ACHN (cell line): ENCODE measurements at regions not wholly inside any gene's neighbourhood (a gene's known extent, or its start where the extent isn't known, plus 50 kb on each side); places are given as distances from the start of the nearest gene placed in this dataset.

Experiments used
- DNase-seq: peaks from one replicate; pipeline ENCODE4 v3.0.0-alpha.2; 2015
- in situ Hi-C: cut with HindIII; loops from 2 replicates; pipeline ENCODE4 v1.10.0; 2017; ENCODE audit warnings: low sequenced_read_pairs, low pct_ligation_motif_present, low pct_unique_long_range_greater_than_20kb

- in situ Hi-C loops: no loop called here
- DNase-seq: no peak
These were observed 149.7 kb downstream of the MRPL14 start for GRCh38 chr6:43977404-43978111.

- in situ Hi-C loops: no loop called here
- DNase-seq: no peak
These were observed 150.4 kb downstream of the MRPL14 start for GRCh38 chr6:43976706-43977403.

DNA sequence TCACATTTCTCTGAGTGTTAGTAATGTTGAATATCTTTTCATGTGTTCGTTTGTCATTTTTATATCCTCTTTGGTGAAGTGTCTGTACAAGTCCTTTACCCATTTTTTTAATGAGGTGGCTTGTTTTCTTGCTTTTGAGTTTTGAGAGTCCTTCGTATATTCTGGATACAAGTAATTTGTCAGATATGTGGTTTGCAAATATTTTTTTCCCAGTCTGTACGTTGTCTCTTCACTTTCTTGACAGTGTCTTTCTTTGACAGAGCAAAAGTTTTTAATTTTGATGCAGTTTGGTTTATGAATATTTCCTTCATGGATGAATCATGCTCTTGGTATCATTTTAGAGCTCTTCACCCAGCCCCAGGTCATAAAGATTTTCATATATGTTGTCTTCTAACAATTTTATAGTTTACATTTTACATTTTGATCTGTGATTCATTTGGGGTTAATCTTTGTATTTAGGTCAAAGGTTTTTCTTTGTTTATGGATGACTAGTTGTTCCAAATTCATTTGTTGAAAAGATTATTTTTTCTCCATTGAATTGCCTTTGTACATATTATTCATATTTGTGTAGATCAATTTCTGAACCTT is 152.5 kb downstream of the MRPL14 start:
- no peak for DNase-seq
- in situ Hi-C loops: no loop called here

DNA sequence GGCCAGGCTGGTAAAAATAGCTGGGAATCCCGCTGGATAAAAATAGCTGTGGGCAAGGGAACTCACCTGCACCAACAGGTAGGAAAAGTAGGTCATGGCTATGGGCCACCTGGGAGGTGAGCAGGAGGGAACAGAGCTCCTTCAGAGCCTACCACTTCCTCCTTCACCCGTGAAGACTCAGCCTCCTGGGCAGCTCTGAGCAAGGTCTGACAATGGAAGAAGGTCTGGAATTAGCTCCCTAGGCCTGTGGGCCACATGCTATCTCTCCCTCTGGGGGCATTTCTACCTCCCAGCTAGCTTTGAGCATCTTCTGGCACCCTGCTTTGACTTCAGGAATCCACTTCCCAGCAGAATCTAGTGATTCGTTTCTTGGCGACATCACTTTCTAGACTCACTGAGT is 153.9 kb downstream of the MRPL14 start:
- no peak for DNase-seq
- in situ Hi-C loops: no loop called here

DNA sequence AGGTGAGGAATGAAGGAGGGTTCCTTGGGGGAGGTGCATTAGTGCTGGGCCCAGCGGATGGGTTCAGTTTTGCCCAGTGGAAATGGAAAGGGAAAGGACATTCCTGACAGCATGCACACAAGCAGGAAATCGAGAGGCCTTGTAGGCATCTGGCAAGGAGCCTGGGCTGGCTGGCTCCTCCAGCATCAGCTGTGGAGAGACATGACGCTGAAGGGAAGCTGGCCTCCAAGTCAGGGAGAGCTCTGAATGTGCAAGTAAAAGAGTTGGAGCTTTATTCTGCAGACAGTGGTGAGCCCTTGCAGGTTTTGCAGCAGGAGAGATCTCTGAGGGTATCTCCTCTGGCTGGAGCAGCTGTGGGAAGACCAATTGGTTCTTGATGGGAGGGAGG is 154.3 kb downstream of the MRPL14 start:
- no peak for DNase-seq
- in situ Hi-C loops: no loop called here

- in situ Hi-C loops: no loop called here
- no peak for DNase-seq
These were observed 154.9 kb downstream of the MRPL14 start for GRCh38 chr6:43972179-43972912.

DNA sequence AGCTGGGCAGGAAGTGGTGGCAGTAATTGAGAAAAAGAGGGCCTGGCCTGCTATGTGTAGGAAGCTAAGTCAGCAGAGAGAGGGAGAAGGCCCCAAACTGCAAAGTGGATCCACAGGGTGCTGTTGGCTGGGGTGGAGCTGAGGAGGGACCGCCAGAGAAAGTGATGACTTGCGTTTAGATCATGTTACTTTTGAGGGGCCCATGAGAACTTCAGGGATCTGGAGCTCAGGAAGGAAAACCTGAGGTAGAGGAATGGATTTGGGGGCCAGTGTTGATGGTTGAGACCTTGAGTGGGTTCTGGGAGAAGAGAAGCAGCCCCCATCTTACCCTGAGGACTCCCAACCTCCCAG is 155.5 kb downstream of the MRPL14 start:
- in situ Hi-C loops: no loop called here
- DNase-seq: no peak

- no peak for DNase-seq
- in situ Hi-C loops: no loop called here
These were observed 156.1 kb downstream of the MRPL14 start for GRCh38 chr6:43970913-43971775.

- in situ Hi-C loops: no loop called here
- no peak for DNase-seq
These were observed 157.0 kb downstream of the MRPL14 start for GRCh38 chr6:43970068-43970912.

- in situ Hi-C loops: no loop called here
- no peak for DNase-seq
These were observed 157.9 kb downstream of the MRPL14 start for GRCh38 chr6:43969158-43969981.

DNA sequence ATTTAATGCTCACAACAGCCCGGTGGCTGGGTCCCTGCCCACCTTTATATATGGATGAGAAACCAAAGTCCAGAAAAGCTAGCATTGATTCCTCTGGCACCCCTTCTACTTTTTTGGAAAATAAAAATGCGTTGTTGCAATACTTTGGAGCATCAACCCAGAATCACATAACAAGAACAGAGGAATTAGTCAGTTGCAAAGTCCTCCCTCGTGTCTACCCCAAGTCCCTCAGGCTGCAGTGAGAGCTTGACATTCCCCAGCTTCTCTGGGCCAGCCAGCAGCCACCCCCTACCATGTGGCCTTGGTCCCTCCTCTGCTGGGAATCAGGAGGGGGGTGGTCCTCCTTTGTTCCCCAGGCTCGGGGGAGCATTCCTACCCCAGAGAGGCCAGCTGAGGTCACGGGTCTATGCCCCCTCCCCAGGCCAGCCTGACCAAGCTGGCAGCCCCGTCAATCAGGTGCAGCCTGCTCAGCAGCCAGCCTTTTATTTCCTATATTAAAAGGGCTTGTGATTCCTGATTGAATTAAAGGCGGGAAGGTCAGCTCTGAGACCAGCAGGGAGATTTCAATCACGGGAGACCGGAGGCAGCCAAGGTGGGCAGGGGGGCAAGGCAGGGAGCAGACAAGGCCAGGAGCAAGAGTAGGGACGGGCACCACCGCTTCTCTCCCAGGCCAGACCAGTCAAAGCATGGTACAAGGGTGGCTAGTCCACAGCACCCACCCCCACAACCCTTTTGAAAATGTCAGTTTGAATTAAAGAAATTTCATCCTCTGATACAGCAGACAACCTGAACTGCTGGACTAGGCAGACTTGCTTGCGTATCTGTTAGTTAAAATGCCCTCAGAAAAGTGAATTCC is 158.9 kb downstream of the MRPL14 start:
- no peak for DNase-seq
- in situ Hi-C loops: no loop called here

- in situ Hi-C loops: no loop called here
- no peak for DNase-seq
These were observed 159.5 kb downstream of the MRPL14 start for GRCh38 chr6:43967719-43968091.

DNA sequence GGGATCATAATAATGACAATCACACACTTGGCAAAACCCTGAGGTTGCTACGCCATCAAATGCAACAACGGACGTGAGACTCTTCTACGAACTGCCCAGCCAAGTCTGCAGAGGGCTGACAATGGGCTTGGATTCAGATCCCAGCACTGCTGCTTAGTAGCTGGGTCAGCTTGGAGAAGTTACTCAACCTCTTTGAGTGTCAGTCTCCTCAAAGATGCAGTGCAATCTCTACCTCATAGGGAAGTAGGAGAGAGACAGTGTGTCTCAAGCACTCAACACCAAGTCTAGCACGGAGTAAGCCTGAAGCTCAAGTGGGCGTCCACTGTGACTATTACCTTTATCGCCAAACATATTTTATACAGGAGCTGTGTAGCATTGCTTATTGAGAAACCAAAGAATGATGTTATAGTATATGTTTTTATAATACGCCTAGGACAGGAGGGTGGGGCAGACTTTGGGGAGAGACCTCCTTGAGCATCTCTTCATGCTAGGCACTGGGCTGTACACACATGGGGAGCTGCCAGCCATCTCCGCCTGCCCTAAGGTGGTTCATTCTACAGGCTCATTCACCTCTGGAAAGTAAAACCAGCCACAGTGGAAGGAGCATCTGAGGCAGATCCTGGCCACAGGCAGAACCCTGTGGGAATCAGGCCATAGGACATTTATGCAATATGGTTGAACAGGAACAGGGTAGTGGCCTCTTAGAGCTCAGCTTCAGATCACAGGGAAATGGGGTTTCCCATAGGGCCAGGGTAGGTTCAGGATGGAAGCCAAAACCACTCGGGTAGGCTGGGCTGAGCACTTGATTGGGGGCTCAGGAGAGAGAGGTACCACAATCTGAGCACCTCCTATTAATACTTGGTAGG is 160.2 kb downstream of the MRPL14 start:
- no peak for DNase-seq
- in situ Hi-C loops: no loop called here

- in situ Hi-C loops: no loop called here
- no peak for DNase-seq
These were observed 160.9 kb downstream of the MRPL14 start for GRCh38 chr6:43966374-43966658.

DNA sequence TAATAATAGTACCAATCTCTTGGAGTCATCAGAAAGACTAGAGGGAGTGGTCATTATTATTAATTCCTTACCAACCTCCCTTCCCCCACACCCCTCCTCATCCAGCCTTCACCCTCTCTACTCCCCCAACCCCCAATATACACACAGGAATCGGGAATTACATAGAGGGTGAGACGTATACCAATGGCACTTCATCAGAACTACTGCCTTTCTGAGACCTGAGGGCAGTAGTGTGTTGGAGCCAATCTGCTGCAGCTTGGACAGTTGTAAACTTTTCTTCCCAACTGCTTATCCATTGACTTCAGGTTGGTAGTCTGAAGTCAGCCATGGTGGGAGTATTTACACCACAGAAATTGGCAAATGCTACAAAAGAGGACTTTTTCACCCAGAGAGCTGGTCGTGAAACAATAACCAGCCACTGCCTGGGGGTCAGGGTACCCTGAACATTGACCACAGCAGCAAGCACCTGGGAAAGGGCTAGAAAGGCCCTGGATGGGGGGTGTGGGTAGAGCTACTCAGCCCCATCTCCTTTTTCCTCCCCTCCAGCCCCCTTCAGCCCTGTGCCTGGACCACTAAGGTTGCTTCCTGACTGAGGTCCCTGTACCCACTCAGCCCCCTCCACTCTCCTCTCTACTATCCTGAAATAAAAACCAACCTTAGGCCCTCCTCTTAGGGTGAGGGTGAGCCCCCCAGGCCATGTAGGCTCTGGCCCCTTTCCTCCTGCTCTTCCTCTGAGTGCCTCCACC is 161.5 kb downstream of the MRPL14 start:
- in situ Hi-C loops: no loop called here

More for the DNA sequence above, 161.5 kb downstream of the MRPL14 start:
- no peak for DNase-seq
